HG03196 (cell line): ENCODE measurements at regions not wholly inside any gene's neighbourhood (a gene's known extent, or its start where the extent isn't known, plus 50 kb on each side); places are given as distances from the start of the nearest gene placed in this dataset.
"Not testable (repeated sequence)": the region's sequence is repeated elsewhere in the genome, so short reads cannot be mapped to it uniquely, and the experiment has no call there.

Experiments used
- ATAC-seq: cut with Tn5 transposase; IDR thresholded peaks from one replicate; pipeline ENCODE4 v1.9.1; 2021; ENCODE audit not compliant: unreplicated experiment

- ATAC-seq = no peak
Measured at GRCh38 chr3:147240581-147240980, 165.8 kb downstream of the ZIC4 start.

- ATAC-seq = no peak
Measured at GRCh38 chr3:147237991-147238390, 168.4 kb downstream of the ZIC4 start.

GRCh38 chr3:147231980-147232379, 174.4 kb downstream of the ZIC4 start:
- not testable (repeated sequence) for ATAC-seq

- ATAC-seq = no peak
Measured at GRCh38 chr3:147231111-147231510, 175.2 kb downstream of the ZIC4 start.

- ATAC-seq = no peak
Measured at GRCh38 chr3:147222291-147222690, 184.1 kb downstream of the ZIC4 start.

- no peak for ATAC-seq
Measured at GRCh38 chr3:147218965-147219364, 187.4 kb downstream of the ZIC4 start.

- no peak for ATAC-seq
Measured at GRCh38 chr3:147216143-147216673, 190.1 kb downstream of the ZIC4 start.

GRCh38 chr3:147215660-147216059, 190.7 kb downstream of the ZIC4 start:
- ATAC-seq = no peak

- ATAC-seq = no peak
Measured at GRCh38 chr3:147213633-147214032, 192.7 kb downstream of the ZIC4 start.

GRCh38 chr3:147210676-147211075, 195.7 kb downstream of the ZIC4 start:
- ATAC-seq = no peak

- no peak for ATAC-seq
Measured at GRCh38 chr3:147201086-147201485, 205.3 kb downstream of the ZIC4 start.

GRCh38 chr3:147200545-147200944, 205.8 kb downstream of the ZIC4 start:
- no peak for ATAC-seq

- ATAC-seq = no peak
Measured at GRCh38 chr3:147197739-147198138, 208.6 kb downstream of the ZIC4 start.

- no peak for ATAC-seq
Measured at GRCh38 chr3:147195887-147196286, 210.5 kb downstream of the ZIC4 start.

GRCh38 chr3:147191795-147192385, 214.5 kb downstream of the ZIC4 start:
- ATAC-seq = peak; percentile 61

- no peak for ATAC-seq
Measured at GRCh38 chr3:147189016-147189415, 217.3 kb downstream of the ZIC4 start.

- no peak for ATAC-seq
Measured at GRCh38 chr3:147187687-147188086, 218.7 kb downstream of the ZIC4 start.

GRCh38 chr3:147185781-147186180, 220.6 kb downstream of the ZIC4 start:
- ATAC-seq = no peak

GRCh38 chr3:147184794-147185193, 221.5 kb downstream of the ZIC4 start:
- no peak for ATAC-seq

- ATAC-seq = no peak
Measured at GRCh38 chr3:147173257-147173656, 233.1 kb downstream of the ZIC4 start.

GRCh38 chr3:147162743-147163142, 243.6 kb downstream of the ZIC4 start:
- ATAC-seq = no peak

- ATAC-seq = no peak
Measured at GRCh38 chr3:147161833-147162232, 244.5 kb downstream of the ZIC4 start.

- no peak for ATAC-seq
Measured at GRCh38 chr3:147160984-147161383, 245.4 kb downstream of the ZIC4 start.
